GM12865 (cell line): ENCODE measurements at regions not wholly inside any gene's neighbourhood (a gene's known extent, or its start where the extent isn't known, plus 50 kb on each side); places are given as distances from the start of the nearest gene placed in this dataset.

Experiments
- DNase-seq: peaks from one replicate; pipeline ENCODE4 v3.0.0; 2010; ENCODE audit warnings: low read depth
- H3K4me3 ChIP-seq: 2 replicates; pipeline ENCODE4 v1.5.1; 2011; ENCODE audit warnings: mild to moderate bottlenecking, low read depth, low read length, control low read depth
- CTCF ChIP-seq: IDR thresholded peaks from 2 replicates; pipeline ENCODE4 v1.5.1; 2011; ENCODE audit warnings: low read length, control low read depth, low read depth, inconsistent platforms; ENCODE audit not compliant: insufficient read depth; ENCODE audit errors: missing control alignments

GRCh38 chr6:74551896-74552295 is 654.0 kb downstream of the COL12A1 start:
- H3K4me3 ChIP-seq, result no peak overlapping the region
- TF ChIP-seq CTCF, result no peak
- DNase-seq, result no peak

GRCh38 chr6:74550821-74551220 is 655.0 kb downstream of the COL12A1 start:
- no peak for TF ChIP-seq CTCF

GRCh38 chr6:74549746-74550145 is 656.1 kb downstream of the COL12A1 start:
- no peak for DNase-seq
- TF ChIP-seq CTCF, result no peak
- no peak overlapping the region for H3K4me3 ChIP-seq

More at GRCh38 chr6:74550821-74551220, 655.0 kb downstream of the COL12A1 start:
- DNase-seq, result no peak
- H3K4me3 ChIP-seq, result no peak overlapping the region

GRCh38 chr6:74534465-74535211 is 671.2 kb downstream of the COL12A1 start:
- no peak overlapping the region for H3K4me3 ChIP-seq
- DNase-seq, result no peak
- TF ChIP-seq CTCF, result no peak

- no peak overlapping the region for H3K4me3 ChIP-seq
- no peak for DNase-seq
- no peak for TF ChIP-seq CTCF
Measured at GRCh38 chr6:74519163-74519562, 686.7 kb downstream of the COL12A1 start.

- no peak overlapping the region for H3K4me3 ChIP-seq
- DNase-seq, result no peak
- TF ChIP-seq CTCF, result no peak
Measured at GRCh38 chr6:74518035-74518434, 687.8 kb downstream of the COL12A1 start.

- no peak for DNase-seq
- TF ChIP-seq CTCF, result no peak
- H3K4me3 ChIP-seq, result no peak overlapping the region
Measured at GRCh38 chr6:74510878-74511277, 695.0 kb downstream of the COL12A1 start.
